ENCODE measurements at regions not wholly inside any gene's neighbourhood (a gene's known extent, or its start where the extent isn't known, plus 50 kb on each side); places are given as distances from the start of the nearest gene placed in this dataset.

DNA sequence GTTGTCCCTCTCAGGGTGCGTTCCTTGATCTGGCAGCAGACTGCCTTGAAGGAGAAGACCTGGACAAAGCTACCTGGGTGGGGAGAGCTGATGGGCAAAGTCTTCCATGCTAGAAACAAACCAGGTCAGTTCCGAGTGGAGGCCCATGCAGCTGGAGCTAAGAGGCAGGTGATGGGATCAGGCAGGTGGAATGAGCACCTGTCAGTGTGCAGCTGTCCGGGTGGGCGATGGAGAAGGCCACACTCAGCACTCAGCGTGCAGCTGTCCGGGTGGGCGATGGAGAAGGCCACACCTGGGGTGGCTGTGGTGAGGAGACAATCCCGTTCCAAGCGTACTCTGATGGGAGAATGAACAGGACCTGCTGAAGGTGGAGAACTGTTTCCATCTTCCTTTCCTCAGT is 237.3 kb upstream of the MYT1L start:
- intact Hi-C loops (cut with DNase I) = no loop called here
- Histone ChIP-seq H3K4me3 (no peak overlapping the region), H3K36me3 (no peaks in the 10 kb centered on the region), H3K27ac (no peak overlapping the region), H3K9me3 (peaks cover 0 to under 1% (median 0%) of the 10 kb centered on the region in 3 donors), H3K27me3 (no peaks in the 10 kb centered on the region), H3K4me1 (no peaks in the 10 kb centered on the region)
- WGBS, 2 donors = 79 to 85% methylated on average over 9 of the region's 9 CpGs
- no peak for DNase-seq
- no peak for TF ChIP-seq POLR2A (IDR thresholded peaks at IDR 0.05)
- TF ChIP-seq, protein P1, sequence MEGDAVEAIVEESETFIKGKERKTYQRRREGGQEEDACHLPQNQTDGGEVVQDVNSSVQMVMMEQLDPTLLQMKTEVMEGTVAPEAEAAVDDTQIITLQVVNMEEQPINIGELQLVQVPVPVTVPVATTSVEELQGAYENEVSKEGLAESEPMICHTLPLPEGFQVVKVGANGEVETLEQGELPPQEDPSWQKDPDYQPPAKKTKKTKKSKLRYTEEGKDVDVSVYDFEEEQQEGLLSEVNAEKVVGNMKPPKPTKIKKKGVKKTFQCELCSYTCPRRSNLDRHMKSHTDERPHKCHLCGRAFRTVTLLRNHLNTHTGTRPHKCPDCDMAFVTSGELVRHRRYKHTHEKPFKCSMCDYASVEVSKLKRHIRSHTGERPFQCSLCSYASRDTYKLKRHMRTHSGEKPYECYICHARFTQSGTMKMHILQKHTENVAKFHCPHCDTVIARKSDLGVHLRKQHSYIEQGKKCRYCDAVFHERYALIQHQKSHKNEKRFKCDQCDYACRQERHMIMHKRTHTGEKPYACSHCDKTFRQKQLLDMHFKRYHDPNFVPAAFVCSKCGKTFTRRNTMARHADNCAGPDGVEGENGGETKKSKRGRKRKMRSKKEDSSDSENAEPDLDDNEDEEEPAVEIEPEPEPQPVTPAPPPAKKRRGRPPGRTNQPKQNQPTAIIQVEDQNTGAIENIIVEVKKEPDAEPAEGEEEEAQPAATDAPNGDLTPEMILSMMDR (IDR thresholded peaks at IDR 0.05) = no peak

DNA sequence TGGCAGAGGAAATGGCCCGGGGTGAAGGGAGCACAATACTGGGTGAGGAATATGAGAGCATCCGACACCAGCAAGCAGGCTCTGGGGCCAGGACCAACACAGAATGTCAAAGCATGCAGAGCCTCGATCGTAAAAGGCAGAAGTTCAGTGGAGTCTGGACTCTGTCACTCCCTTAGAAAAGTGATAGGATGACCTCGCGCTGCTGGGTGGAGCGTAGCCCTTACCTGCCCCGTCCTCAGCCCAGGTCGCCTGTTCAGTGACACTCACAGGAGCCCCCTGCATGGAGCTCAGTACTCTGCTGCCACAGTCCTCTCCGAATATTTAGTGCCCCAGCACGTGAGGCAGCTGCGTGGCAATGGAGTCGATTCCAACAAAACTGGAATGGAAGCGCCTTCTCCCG is 236.7 kb upstream of the MYT1L start:
- no peaks in the 10 kb centered on the region for H3K9me3 ChIP-seq
- no peak for DNase-seq
- no peaks in the 10 kb centered on the region for H3K4me1 ChIP-seq
- intact Hi-C loops (cut with DNase I) = no loop called here
- H3K36me3 ChIP-seq = no peaks in the 10 kb centered on the region
- H3K4me3 ChIP-seq = no peak overlapping the region
- WGBS, 2 donors = 65 to 88% methylated on average over 2 to 13 of the region's 15 CpGs
- H3K27ac ChIP-seq = no peak overlapping the region
- TF ChIP-seq, protein P1 (IDR thresholded peaks at IDR 0.05) = no peak
- TF ChIP-seq POLR2A (IDR thresholded peaks at IDR 0.05) = no peak
- H3K27me3 ChIP-seq = no peaks in the 10 kb centered on the region

DNA sequence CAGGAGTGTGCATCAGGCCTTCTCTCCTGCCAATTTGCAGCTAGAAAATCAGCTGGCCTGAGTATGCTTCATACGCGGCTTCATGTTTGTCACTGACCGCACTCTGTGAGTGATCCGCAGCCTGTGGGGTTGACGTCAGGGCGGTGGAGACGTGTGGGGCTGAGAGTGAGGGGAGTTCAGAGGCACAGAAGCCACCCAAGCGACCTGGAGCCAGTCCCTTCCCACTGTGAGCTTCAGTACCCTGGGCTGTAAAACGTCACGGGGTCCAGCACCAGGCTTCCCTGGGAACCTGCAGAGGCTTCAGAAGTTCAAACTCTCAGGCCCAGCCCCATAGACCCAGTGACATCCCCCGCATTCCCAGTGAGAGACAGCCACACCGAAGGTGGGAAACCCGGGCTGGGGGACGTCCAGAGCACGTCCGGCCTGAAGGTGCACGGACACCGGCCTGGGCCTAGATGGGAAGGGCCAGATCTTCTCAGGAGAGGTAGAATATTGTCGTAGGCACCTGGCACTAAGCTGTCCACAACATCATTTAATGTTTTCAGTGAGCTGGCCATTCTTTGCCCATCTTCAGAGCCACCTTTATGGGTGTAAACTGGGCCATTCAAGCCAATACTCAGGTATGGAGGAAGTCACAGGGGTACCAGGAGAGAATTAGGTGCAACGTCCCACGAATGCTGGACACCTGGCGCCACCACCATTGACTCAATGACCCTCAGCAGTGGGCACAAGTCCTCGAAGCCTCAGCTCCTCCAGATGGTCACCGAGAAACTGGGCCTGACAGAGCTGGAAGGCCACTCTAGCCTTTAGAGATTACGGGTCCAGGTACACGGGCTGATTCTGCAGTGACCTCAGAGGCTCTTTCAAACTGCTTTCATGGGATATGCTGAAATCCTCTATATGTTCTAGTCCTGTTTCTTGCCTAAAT is 235.6 kb upstream of the MYT1L start:
- DNase-seq = no peak
- Histone ChIP-seq H3K4me3 (no peak overlapping the region), H3K27me3 (no peaks in the 10 kb centered on the region), H3K9me3 (no peaks in the 10 kb centered on the region), H3K36me3 (no peaks in the 10 kb centered on the region), H3K27ac (no peak overlapping the region), H3K4me1 (no peaks in the 10 kb centered on the region)
- no peak for TF ChIP-seq POLR2A (IDR thresholded peaks at IDR 0.05)
- TF ChIP-seq, protein P1 (IDR thresholded peaks at IDR 0.05) = no peak
- intact Hi-C loops (cut with DNase I) = no loop called here
- 74 to 77% methylated on average over 13 to 20 of the region's 26 CpGs for WGBS, 2 donors

DNA sequence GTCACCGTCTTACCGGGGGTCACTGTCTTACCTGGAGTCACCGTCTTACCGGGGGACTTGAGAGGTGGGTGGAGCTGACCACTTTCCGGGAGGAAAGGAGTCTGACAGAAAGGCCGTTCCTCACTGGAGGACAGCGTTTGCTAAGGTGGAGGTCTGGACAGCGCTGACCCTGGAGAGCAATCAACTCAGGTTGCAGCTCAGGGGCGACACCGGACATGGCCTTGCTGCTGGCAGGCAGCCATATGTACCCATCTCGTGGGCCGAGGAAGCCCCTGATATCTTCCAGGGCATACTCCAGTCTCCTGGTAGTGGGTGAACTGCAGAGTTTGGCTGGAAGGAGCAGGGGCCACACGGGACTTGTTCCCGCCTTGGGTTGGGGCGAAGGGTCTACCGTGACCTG is 234.6 kb upstream of the MYT1L start:
- TF ChIP-seq, protein P1 (IDR thresholded peaks at IDR 0.05) = no peak
- no peak for TF ChIP-seq POLR2A (IDR thresholded peaks at IDR 0.05)
- no peaks in the 10 kb centered on the region for H3K27me3 ChIP-seq
- no peaks in the 10 kb centered on the region for H3K9me3 ChIP-seq
- H3K27ac ChIP-seq = no peak overlapping the region
- 85 to 100% methylated on average over 2 to 5 of the region's 16 CpGs for WGBS, 2 donors
- intact Hi-C loops (cut with DNase I) = no loop called here
- no peak overlapping the region for H3K4me3 ChIP-seq
- no peaks in the 10 kb centered on the region for H3K4me1 ChIP-seq
- H3K36me3 ChIP-seq = no peaks in the 10 kb centered on the region
- DNase-seq = no peak

DNA sequence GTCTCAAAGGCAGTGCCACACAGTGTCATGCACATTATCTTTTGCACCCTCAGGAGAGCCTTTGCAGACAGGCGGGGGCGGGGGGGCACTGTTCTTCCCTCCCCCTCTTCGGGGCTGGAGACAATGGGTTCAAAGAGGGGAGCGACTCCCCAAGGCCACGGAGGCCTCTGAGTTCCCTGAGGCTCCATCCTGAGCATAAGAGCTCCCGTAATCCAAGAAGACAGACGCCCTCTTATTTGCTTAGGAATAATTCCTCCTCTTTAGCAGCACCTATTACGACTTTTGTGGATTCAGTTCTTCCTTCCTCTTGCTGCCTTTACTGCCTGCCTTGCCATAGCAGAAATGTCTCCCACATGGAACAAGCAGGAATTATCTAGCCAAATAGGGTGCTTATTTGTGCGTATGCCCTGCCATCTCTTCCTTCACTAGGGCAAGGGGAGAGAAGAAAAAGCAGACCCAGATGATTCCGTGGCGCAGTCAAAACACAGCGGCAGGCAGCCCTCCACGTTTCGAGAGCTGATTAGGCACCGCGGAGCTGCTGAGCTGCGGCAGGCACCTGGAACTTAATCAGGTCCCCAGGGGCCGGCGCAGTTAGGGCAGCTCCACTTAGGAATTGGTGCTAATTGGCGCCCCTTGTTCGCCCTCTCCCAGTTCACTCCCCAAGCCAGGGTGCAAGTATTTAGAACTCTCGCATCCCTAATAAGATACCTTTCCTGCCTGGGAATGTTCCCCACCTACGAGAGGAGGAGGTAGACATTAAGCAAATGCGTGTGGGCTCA is 233.4 kb upstream of the MYT1L start:
- TF ChIP-seq, protein P1 (IDR thresholded peaks at IDR 0.05) = no peak
- no peak for TF ChIP-seq POLR2A (IDR thresholded peaks at IDR 0.05)
- Histone ChIP-seq H3K9me3 (no peaks in the 10 kb centered on the region), H3K36me3 (no peaks in the 10 kb centered on the region), H3K27me3 (no peaks in the 10 kb centered on the region), H3K27ac (no peak overlapping the region), H3K4me3 (no peak overlapping the region), H3K4me1 (no peaks in the 10 kb centered on the region)
- DNase-seq = no peak
- WGBS, 2 donors = 60 to 68% methylated on average over 15 to 23 of the region's 24 CpGs
- intact Hi-C loops (cut with DNase I) = no loop called here
